PFSK-1 (cell line): ENCODE measurements at regions not wholly inside any gene's neighbourhood (a gene's known extent, or its start where the extent isn't known, plus 50 kb on each side); places are given as distances from the start of the nearest gene placed in this dataset.

Experiments
- POLR2AphosphoS5 ChIP-seq: IDR thresholded peaks from 2 replicates; pipeline ENCODE4 v1.6.1; 2012; ENCODE audit warnings: low read depth, mild to moderate bottlenecking, control low read depth, low read length, moderate library complexity
- REST ChIP-seq, 2 experiments: IDR thresholded peaks; 2 replicates each; pipeline versions ENCODE4 v1.6.1 to v1.8.0; 2011 to 2012; ENCODE audit warnings: low read depth in 2 of 2, low read length in 2 of 2, control low read depth in 1 of 2, inconsistent platforms in 1 of 2, mild to moderate bottlenecking in 1 of 2, moderate library complexity in 1 of 2; ENCODE audit not compliant: insufficient read depth in 1 of 2
- SIN3A ChIP-seq: IDR thresholded peaks from 2 replicates; pipeline ENCODE4 v1.6.1; 2012; ENCODE audit warnings: mild to moderate bottlenecking, low read length, moderate library complexity, borderline replicate concordance; ENCODE audit not compliant: insufficient read depth
- TAF1 ChIP-seq: IDR thresholded peaks from 2 replicates; pipeline ENCODE4 v1.6.1; 2012; ENCODE audit warnings: low read length, control low read depth, borderline replicate concordance; ENCODE audit not compliant: insufficient read depth

GRCh38 chr12:92049403-92049802 lies 96.2 kb downstream of the BTG1 start:
- TF ChIP-seq REST (IDR thresholded peaks at IDR 0.05; ENCODE audit: insufficient read depth in 1 of 2, low read depth in 2 of 2, low read length in 2 of 2), result no peak
- TF ChIP-seq TAF1, result no peak
- TF ChIP-seq POLR2AphosphoS5, result no peak
- no peak for TF ChIP-seq SIN3A
